Gastroesophageal sphincter (tissue), 3 donors: ENCODE measurements at regions not wholly inside any gene's neighbourhood (a gene's known extent, or its start where the extent isn't known, plus 50 kb on each side); places are given as distances from the start of the nearest gene placed in this dataset.

ENCODE experiments used
- CTCF ChIP-seq, 4 experiments: fragments of 200-600 bp in 2 of 4; fragments of 450-650 bp in 2 of 4; sonication (generic) in 1 of 4; IDR thresholded peaks; one replicate each; pipeline ENCODE4 v1.5.1; 2017 to 2019; ENCODE audit warnings: antibody characterized with exemption in 4 of 4, mild to moderate bottlenecking in 2 of 4, moderate library complexity in 2 of 4
- EP300 ChIP-seq: sonication (generic); formaldehyde crosslinking; IDR thresholded peaks from one replicate; pipeline ENCODE4 v1.6.1; 2017; ENCODE audit warnings: antibody characterized with exemption, mild to moderate bottlenecking
- POLR2A ChIP-seq, 2 donors: fragments of 450-650 bp; IDR thresholded peaks; one replicate each; pipeline ENCODE4 v1.6.1; 2017; ENCODE audit warnings: antibody characterized with exemption in 2 of 2, mild to moderate bottlenecking in 2 of 2, moderate library complexity in 1 of 2
- POLR2AphosphoS5 ChIP-seq: sonication (generic); formaldehyde crosslinking; IDR thresholded peaks from one replicate; pipeline ENCODE4 v1.6.1; 2017; ENCODE audit warnings: antibody characterized with exemption

DNA sequence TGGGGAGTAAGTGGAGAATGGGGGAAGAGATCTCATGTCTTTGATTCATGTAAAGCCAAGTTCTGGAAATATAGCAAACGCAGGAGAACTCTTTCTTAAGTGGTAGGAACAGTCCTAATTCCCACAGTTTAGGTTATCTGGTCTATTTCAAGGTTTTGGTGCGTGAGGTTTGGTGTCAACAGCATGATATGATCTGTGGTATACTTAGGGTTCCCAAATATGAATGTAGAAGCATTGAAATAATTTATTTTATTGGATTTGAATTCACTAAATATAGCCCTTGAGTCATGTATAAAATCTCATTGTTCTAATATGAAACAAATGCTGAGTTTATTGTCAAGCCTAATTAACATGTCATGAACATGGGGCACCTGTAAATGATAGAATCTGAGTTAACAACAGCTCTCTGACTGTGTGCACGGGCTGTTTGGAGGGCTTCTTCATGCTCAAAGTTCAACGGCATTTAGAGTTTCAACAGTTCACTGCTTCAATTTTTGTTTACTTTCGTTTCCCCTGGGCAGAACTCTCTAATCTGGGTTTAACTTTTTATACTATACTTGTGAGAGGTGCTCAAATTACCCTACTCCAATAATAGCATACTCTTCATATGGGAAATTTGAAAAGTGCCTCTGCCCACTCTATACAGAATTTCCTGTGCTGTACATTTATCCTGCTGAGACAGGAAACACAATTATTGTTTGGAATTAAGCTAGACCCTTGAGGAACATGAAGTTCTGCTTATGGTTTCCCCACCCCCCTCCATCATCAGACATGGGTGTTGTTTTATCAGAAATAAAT, 236.3 kb upstream of the ZNF217 start:
- TF ChIP-seq CTCF (IDR thresholded peaks at IDR 0.05) (no peak), POLR2A (IDR thresholded peaks at IDR 0.05) (no peak), POLR2AphosphoS5 (no peak), EP300 (no peak)
